ENCODE measurements at regions not wholly inside any gene's neighbourhood (a gene's known extent, or its start where the extent isn't known, plus 50 kb on each side); places are given as distances from the start of the nearest gene placed in this dataset.

GRCh38 chr2:20942646-20943125 lies 101.2 kb downstream of the APOB start:
- TF ChIP-seq ZC3H13 (CRISPR knock-in tag; IDR thresholded peaks at IDR 0.05), result no peak
- TF ChIP-seq PHF21A (CRISPR knock-in tag; IDR thresholded peaks at IDR 0.05), result no peak
- no peak for TF ChIP-seq MAFK (conservative IDR thresholded peaks at IDR 0.05 in 1 of 2, IDR thresholded peaks at IDR 0.05 in 1 of 2; ENCODE audit: low read length in 2 of 2)
- TF ChIP-seq LRRFIP1 (CRISPR knock-in tag; conservative IDR thresholded peaks at IDR 0.05), result no peak
- no peak for TF ChIP-seq ZSCAN21 (CRISPR knock-in tag; IDR thresholded peaks at IDR 0.05; ENCODE audit: borderline replicate concordance)
- TF ChIP-seq ZNF740 (CRISPR knock-in tag; IDR thresholded peaks at IDR 0.05), result no peak
- no peak for TF ChIP-seq KAT7 (CRISPR knock-in tag; IDR thresholded peaks at IDR 0.05; ENCODE audit: borderline replicate concordance)
- TF ChIP-seq ZNF546 (CRISPR knock-in tag; conservative IDR thresholded peaks at IDR 0.05), result no peak
- no peak for TF ChIP-seq CCDC6 (CRISPR knock-in tag; IDR thresholded peaks at IDR 0.05)
- Histone ChIP-seq H3K36me3 (replicated peaks in 1 of 2; ENCODE audit: control insufficient read depth in 1 of 2, insufficient read depth in 2 of 2, low read length in 2 of 2) (no peaks in the 10 kb centered on the region), H3K4me2 (ENCODE audit: low read depth, low read length) (no peak overlapping the region), H3K79me2 (ENCODE audit: insufficient read depth, low read length) (no peaks in the 10 kb centered on the region), H3K9ac (ENCODE audit: insufficient read depth, low read depth, low read length) (no peak overlapping the region), H4K20me1 (ENCODE audit: insufficient read depth, low read length) (no peaks in the 10 kb centered on the region), H3K27ac (ENCODE audit: extremely low read length, insufficient read depth, low read length) (no peak overlapping the region), H3K4me1 (ENCODE audit: insufficient read depth, low read length) (no peaks in the 10 kb centered on the region), H3K27me3 (ENCODE audit: control insufficient read depth in 1 of 2, insufficient read depth in 2 of 2, low read length in 2 of 2) (peaks cover 0 to 18% of the 10 kb centered on the region in 2 experiments; a peak in 3 of 5 replicates), H2AFZ (ENCODE audit: low read length) (no peak overlapping the region), H3K9me3 (ENCODE audit: low read length) (no peaks in the 10 kb centered on the region), H3K4me3 (replicated peaks in 1 of 3; ENCODE audit: insufficient read depth in 1 of 3, low read depth in 2 of 3, low read length in 3 of 3) (no peak overlapping the region)
- FAIRE-seq (no peak), DNase-seq (ENCODE audit: low spot score) (no peak), ATAC-seq (no peak)
- no TSS peak for BruUV-seq (replicated peaks)
- ChIA-PET CTCF (ENCODE audit: low intra/inter-chr PET ratio, low total read pairs) (no interaction called here), POLR2A (no interaction called here)
- WGBS (ENCODE audit: low lambda C conversion rate), result 17% methylated on average over 5 of the region's 5 CpGs
- in situ Hi-C loops (cut with HindIII; ENCODE audit: extremely low pct_ligation_motif_present, low pct_unique_long_range_greater_than_20kb), result no loop called here
- intact Hi-C loops (cut with micrococcal nuclease; ENCODE audit: unreplicated experiment), result no loop called here

Measured in HepG2 (cell line).